HL-60 (cell line): ENCODE measurements at regions not wholly inside any gene's neighbourhood (a gene's known extent, or its start where the extent isn't known, plus 50 kb on each side); places are given as distances from the start of the nearest gene placed in this dataset.

Experiments
- POLR2AphosphoS5 ChIP-seq: IDR thresholded peaks from 2 replicates; pipeline ENCODE4 v1.6.1; 2012; ENCODE audit warnings: low read depth
- TF ChIP-seq, protein P1 (sequence below): IDR thresholded peaks from one replicate; pipeline ENCODE4 v1.5.1; 2011; ENCODE audit warnings: low read length, control low read depth, inconsistent platforms; ENCODE audit not compliant: insufficient read depth

DNA sequence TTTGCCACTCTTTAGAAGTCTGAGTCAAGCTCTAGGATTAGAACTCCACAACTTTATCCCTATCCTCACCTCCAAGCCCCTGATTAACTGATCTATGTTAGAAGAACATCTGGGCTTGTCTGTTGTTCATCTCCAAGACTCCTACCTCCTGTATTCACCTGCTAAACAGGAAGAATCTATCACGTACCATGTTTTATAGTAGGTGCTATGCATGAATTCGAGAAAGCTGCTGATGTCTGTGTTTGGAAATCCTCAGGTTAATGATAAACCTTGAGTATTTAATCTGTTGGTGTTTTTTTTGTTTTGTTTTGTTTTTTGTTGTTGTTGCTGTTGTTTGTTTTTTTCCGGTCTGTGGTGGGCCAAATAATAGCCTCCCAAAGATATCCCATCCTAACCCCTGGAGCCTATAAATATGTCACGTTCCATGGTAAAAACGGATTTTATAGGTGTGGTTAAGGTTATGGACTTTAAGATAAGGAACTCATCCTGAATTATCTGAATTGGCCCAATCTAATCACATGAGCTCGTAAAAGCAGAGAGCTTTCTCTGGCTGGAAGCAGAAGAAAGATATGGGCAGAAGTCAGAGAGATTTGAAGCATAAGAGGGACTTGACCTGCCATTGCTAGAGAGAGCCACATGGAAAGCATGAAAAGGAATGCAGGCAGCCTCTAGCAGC, 101.2 kb upstream of the DUSP21 start:
- TF ChIP-seq, protein P1, sequence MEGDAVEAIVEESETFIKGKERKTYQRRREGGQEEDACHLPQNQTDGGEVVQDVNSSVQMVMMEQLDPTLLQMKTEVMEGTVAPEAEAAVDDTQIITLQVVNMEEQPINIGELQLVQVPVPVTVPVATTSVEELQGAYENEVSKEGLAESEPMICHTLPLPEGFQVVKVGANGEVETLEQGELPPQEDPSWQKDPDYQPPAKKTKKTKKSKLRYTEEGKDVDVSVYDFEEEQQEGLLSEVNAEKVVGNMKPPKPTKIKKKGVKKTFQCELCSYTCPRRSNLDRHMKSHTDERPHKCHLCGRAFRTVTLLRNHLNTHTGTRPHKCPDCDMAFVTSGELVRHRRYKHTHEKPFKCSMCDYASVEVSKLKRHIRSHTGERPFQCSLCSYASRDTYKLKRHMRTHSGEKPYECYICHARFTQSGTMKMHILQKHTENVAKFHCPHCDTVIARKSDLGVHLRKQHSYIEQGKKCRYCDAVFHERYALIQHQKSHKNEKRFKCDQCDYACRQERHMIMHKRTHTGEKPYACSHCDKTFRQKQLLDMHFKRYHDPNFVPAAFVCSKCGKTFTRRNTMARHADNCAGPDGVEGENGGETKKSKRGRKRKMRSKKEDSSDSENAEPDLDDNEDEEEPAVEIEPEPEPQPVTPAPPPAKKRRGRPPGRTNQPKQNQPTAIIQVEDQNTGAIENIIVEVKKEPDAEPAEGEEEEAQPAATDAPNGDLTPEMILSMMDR, result no peak
- no peak for TF ChIP-seq POLR2AphosphoS5
